ENCODE measurements at regions not wholly inside any gene's neighbourhood (a gene's known extent, or its start where the extent isn't known, plus 50 kb on each side); places are given as distances from the start of the nearest gene placed in this dataset.

DNA sequence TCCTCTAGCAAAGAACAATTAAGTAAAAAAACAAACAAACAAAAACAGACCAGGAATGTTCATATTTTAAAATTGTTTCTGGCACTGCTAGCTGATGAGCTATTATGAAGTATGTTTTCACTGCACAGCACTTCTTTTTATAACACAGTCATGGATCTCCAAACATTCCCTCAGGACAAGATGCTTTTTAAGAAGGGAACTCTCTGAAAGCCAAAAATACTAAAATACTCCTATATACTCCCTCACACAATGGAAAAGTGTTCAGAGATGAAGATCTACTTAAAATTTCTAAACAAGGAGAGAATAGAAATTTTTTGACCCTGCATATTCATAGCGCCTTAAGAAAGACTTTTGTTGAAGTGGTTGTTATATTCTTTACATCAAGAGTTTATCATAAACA, 926.8 kb downstream of the DIAPH3 start:
- ChIA-PET CTCF (no interaction called here), POLR2A (no interaction called here)
- Histone ChIP-seq H3K27ac (ENCODE audit: extremely low read depth, low read depth, low read length) (no peak overlapping the region), H3K4me1 (ENCODE audit: control insufficient read depth, insufficient read depth, low read length) (no peaks in the 10 kb centered on the region), H3K9me3 (ENCODE audit: control insufficient read depth, insufficient read depth, low read depth, low read length) (no peaks in the 10 kb centered on the region), H3K4me3 (ENCODE audit: low read depth, low read length) (no peak overlapping the region), H3K36me3 (ENCODE audit: control insufficient read depth in 2 of 2, insufficient read depth in 1 of 2, low read length in 2 of 2) (no peaks in the 10 kb centered on the region)
- no peak for TF ChIP-seq ZNF776 (tag by site-specific recombination; IDR thresholded peaks at IDR 0.05; ENCODE audit: borderline replicate concordance)
- no peak for TF ChIP-seq ZNF341 (tag by site-specific recombination; IDR thresholded peaks at IDR 0.05; ENCODE audit: low read depth)
- no peak for TF ChIP-seq ZNF19 (tag by site-specific recombination; IDR thresholded peaks at IDR 0.05; ENCODE audit: low read depth)
- no peak for TF ChIP-seq ZNF488 (tag by site-specific recombination; IDR thresholded peaks at IDR 0.05)
- TF ChIP-seq, protein P1, sequence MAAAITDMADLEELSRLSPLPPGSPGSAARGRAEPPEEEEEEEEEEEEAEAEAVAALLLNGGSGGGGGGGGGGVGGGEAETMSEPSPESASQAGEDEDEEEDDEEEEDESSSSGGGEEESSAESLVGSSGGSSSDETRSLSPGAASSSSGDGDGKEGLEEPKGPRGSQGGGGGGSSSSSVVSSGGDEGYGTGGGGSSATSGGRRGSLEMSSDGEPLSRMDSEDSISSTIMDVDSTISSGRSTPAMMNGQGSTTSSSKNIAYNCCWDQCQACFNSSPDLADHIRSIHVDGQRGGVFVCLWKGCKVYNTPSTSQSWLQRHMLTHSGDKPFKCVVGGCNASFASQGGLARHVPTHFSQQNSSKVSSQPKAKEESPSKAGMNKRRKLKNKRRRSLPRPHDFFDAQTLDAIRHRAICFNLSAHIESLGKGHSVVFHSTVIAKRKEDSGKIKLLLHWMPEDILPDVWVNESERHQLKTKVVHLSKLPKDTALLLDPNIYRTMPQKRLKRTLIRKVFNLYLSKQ (tag by site-specific recombination; IDR thresholded peaks at IDR 0.05; ENCODE audit: borderline replicate concordance): no peak
- no peak for TF ChIP-seq SETDB1 (IDR thresholded peaks at IDR 0.05; ENCODE audit: insufficient read length, low read length)
- TF ChIP-seq ZNF23 (tag by site-specific recombination; IDR thresholded peaks at IDR 0.05; ENCODE audit: borderline replicate concordance): no peak
- TF ChIP-seq ZNF792 (tag by site-specific recombination; IDR thresholded peaks at IDR 0.05): no peak
- TF ChIP-seq YY2 (tag by site-specific recombination; IDR thresholded peaks at IDR 0.05): no peak
- TF ChIP-seq, protein P2, sequence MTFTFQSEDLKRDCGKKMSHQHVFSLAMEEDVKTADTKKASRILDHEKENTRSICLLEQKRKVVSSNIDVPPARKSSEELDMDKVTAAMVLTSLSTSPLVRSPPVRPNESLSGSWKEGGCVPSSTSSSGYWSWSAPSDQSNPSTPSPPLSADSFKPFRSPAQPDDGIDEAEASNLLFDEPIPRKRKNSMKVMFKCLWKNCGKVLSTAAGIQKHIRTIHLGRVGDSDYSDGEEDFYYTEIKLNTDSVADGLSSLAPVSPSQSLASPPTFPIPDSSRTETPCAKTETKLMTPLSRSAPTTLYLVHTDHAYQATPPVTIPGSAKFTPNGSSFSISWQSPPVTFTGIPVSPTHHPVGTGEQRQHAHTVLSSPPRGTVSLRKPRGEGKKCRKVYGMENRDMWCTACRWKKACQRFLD (tag by site-specific recombination; IDR thresholded peaks at IDR 0.05): no peak
- no peak for TF ChIP-seq BCL11B (tag by site-specific recombination; IDR thresholded peaks at IDR 0.05; ENCODE audit: low read depth)

DNA sequence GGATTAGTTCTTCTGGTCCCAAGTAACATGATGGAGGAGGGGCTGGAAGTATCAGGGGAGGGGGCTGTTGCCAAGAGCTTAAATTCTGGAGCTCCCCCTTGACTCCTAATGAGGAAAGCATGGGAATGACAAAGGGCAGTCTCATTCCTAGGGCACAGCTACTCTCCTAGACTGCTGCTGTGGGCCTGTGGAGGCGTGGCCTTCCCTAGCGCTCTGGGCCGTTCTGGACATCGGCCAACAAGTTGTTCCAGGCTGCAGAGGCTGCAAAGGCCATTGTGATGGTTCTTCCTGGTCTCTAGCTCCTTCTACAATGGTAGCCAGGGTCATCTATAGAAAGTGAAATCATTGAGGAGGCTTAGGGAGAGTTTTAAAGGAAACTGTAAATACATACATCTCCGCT, 916.6 kb downstream of the DIAPH3 start:
- Histone ChIP-seq H3K4me3 (ENCODE audit: low read depth, low read length) (no peak overlapping the region), H3K27ac (ENCODE audit: extremely low read depth, low read depth, low read length) (no peak overlapping the region), H3K9me3 (ENCODE audit: control insufficient read depth, insufficient read depth, low read depth, low read length) (no peaks in the 10 kb centered on the region), H3K4me1 (ENCODE audit: control insufficient read depth, insufficient read depth, low read length) (no peaks in the 10 kb centered on the region), H3K36me3 (ENCODE audit: control insufficient read depth in 2 of 2, insufficient read depth in 1 of 2, low read length in 2 of 2) (no peaks in the 10 kb centered on the region)
- ChIA-PET POLR2A (no interaction called here), CTCF (no interaction called here)
- TF ChIP-seq ZNF610 (tag by site-specific recombination; IDR thresholded peaks at IDR 0.05; ENCODE audit: borderline replicate concordance): no peak
- TF ChIP-seq ZNF214 (tag by site-specific recombination; IDR thresholded peaks at IDR 0.05; ENCODE audit: borderline replicate concordance): no peak
- no peak for TF ChIP-seq ZNF664 (tag by site-specific recombination; IDR thresholded peaks at IDR 0.05)
- no peak for TF ChIP-seq ZNF623 (tag by site-specific recombination; IDR thresholded peaks at IDR 0.05)
- TF ChIP-seq ZBTB20 (tag by site-specific recombination; IDR thresholded peaks at IDR 0.05): no peak
- no peak for TF ChIP-seq PRDM6 (tag by site-specific recombination; IDR thresholded peaks at IDR 0.05)
- no peak for TF ChIP-seq SP3 (tag by site-specific recombination; IDR thresholded peaks at IDR 0.05)
- TF ChIP-seq ZNF2 (tag by site-specific recombination; IDR thresholded peaks at IDR 0.05): no peak
- TF ChIP-seq KLF10 (tag by site-specific recombination; IDR thresholded peaks at IDR 0.05): no peak
- TF ChIP-seq ZNF112 (tag by site-specific recombination; IDR thresholded peaks at IDR 0.05): no peak
- TF ChIP-seq ZSCAN30 (tag by site-specific recombination; IDR thresholded peaks at IDR 0.05): no peak
- no peak for TF ChIP-seq ZNF140 (tag by site-specific recombination; IDR thresholded peaks at IDR 0.05)
- TF ChIP-seq ZNF830 (tag by site-specific recombination; IDR thresholded peaks at IDR 0.05; ENCODE audit: low read depth): no peak

Data from HEK293 (cell line).